HL-60 (cell line): ENCODE measurements at regions not wholly inside any gene's neighbourhood (a gene's known extent, or its start where the extent isn't known, plus 50 kb on each side); places are given as distances from the start of the nearest gene placed in this dataset.
"Not testable (repeated sequence)": the region's sequence is repeated elsewhere in the genome, so short reads cannot be mapped to it uniquely, and the experiment has no call there.

ENCODE experiments used
- DNase-seq, 2 experiments: peaks; one replicate each; pipeline ENCODE4 v3.0.0-alpha.2; 2010 to 2020; ENCODE audit warnings: low read depth in 1 of 2, low spot score in 1 of 2
- H3K27ac ChIP-seq: fragments of 250-450 bp; sonication (Bioruptor Pico); replicated peaks from 2 replicates; pipeline ENCODE4 v1.5.1; 2020; ENCODE audit warnings: mild to moderate bottlenecking, moderate library complexity
- H3K27me3 ChIP-seq: fragments of 250-450 bp; sonication (Bioruptor Pico); 2 replicates; pipeline ENCODE4 v1.5.1; 2021; ENCODE audit warnings: mild to moderate bottlenecking, moderate library complexity; ENCODE audit not compliant: insufficient read depth, poor library complexity, severe bottlenecking
- H3K4me3 ChIP-seq: replicated peaks from 2 replicates; pipeline ENCODE4 v1.5.1; 2011; ENCODE audit warnings: mild to moderate bottlenecking, control low read depth, low read length; ENCODE audit not compliant: insufficient read depth
- CTCF ChIP-seq: IDR thresholded peaks from one replicate; pipeline ENCODE4 v1.5.1; 2011; ENCODE audit warnings: low read length, control low read depth, inconsistent platforms; ENCODE audit not compliant: insufficient read depth
- GABPA ChIP-seq: IDR thresholded peaks from 2 replicates; pipeline ENCODE4 v1.6.1; 2012; ENCODE audit warnings: low read depth
- POLR2AphosphoS5 ChIP-seq: IDR thresholded peaks from 2 replicates; pipeline ENCODE4 v1.6.1; 2012; ENCODE audit warnings: low read depth
- REST ChIP-seq: IDR thresholded peaks from 2 replicates; pipeline ENCODE4 v1.6.1; 2012; ENCODE audit warnings: low read depth; ENCODE audit not compliant: insufficient replicate concordance
- SPI1 ChIP-seq: IDR thresholded peaks from 2 replicates; pipeline ENCODE4 v1.6.1; 2012; ENCODE audit warnings: low read depth, mild to moderate bottlenecking, borderline replicate concordance

GRCh38 chr5:106072208-106072607, 1598.5 kb downstream of the EFNA5 start:
- H3K27ac ChIP-seq = no peak overlapping the region
- TF ChIP-seq CTCF = no peak
- TF ChIP-seq GABPA = no peak
- TF ChIP-seq POLR2AphosphoS5 = no peak
- TF ChIP-seq SPI1 = no peak
- TF ChIP-seq REST = no peak
- H3K27me3 ChIP-seq = no peaks in the 10 kb centered on the region
- no peak overlapping the region for H3K4me3 ChIP-seq
- no peak for DNase-seq

- Histone ChIP-seq H3K27me3 (no peaks in the 10 kb centered on the region), H3K27ac (no peak overlapping the region), H3K4me3 (no peak overlapping the region)
- DNase-seq = no peak
- TF ChIP-seq REST (no peak), POLR2AphosphoS5 (no peak), GABPA (no peak), CTCF (no peak), SPI1 (no peak)
Measured at GRCh38 chr5:106047341-106047740, 1623.4 kb downstream of the EFNA5 start.

GRCh38 chr5:106032069-106032468, 1638.7 kb downstream of the EFNA5 start:
- H3K27me3 ChIP-seq = not testable (repeated sequence)

GRCh38 chr5:106028314-106028713, 1642.4 kb downstream of the EFNA5 start:
- no peak overlapping the region for H3K27ac ChIP-seq
- no peaks in the 10 kb centered on the region for H3K27me3 ChIP-seq
- H3K4me3 ChIP-seq = no peak overlapping the region
- TF ChIP-seq SPI1 (no peak), REST (no peak), CTCF (no peak), POLR2AphosphoS5 (no peak), GABPA (no peak)
- no peak for DNase-seq

More at GRCh38 chr5:106032069-106032468, 1638.7 kb downstream of the EFNA5 start:
- not testable (repeated sequence) for DNase-seq, H3K4me3 ChIP-seq, H3K27ac ChIP-seq
